Esophagus squamous epithelium (tissue), 5 donors: ENCODE measurements at regions not wholly inside any gene's neighbourhood (a gene's known extent, or its start where the extent isn't known, plus 50 kb on each side); places are given as distances from the start of the nearest gene placed in this dataset.

Experiments
- DNase-seq: peaks from one replicate; lab custom pipeline; 2025; lab: John Stamatoyannopoulos, UW
- H3K27ac ChIP-seq, 4 donors: fragments of 200-600 bp; sonication (generic); one replicate each; pipeline ENCODE4 v1.5.1; 2016 to 2019; ENCODE audit warnings: mild to moderate bottlenecking in 1 of 4
- H3K27me3 ChIP-seq, 4 donors: fragments of 200-600 bp; sonication (generic); 1 replicate in 3 of 4; 2 replicates in 1 of 4; pipeline versions ENCODE4 v1.5.1 to v1.6.0; 2017 to 2021; ENCODE audit warnings: antibody characterized with exemption in 1 of 4
- H3K36me3 ChIP-seq, 3 donors: fragments of 200-600 bp; sonication (generic); one replicate each; pipeline ENCODE4 v1.5.1; 2016 to 2019
- H3K4me1 ChIP-seq, 3 donors: fragments of 200-600 bp; sonication (generic); one replicate each; pipeline ENCODE4 v1.5.1; 2017 to 2019
- H3K4me3 ChIP-seq, 4 donors: fragments of 200-600 bp; sonication (generic); 1 replicate in 3 of 4; 2 replicates in 1 of 4; pipeline ENCODE4 v1.5.1; 2016 to 2019; ENCODE audit warnings: mild to moderate bottlenecking in 2 of 4, moderate library complexity in 1 of 4
- H3K9me3 ChIP-seq, 3 donors: fragments of 200-600 bp; sonication (generic); one replicate each; pipeline ENCODE4 v1.5.1; 2016 to 2019
- POLR2A ChIP-seq, 4 donors: fragments of 450-650 bp; IDR thresholded peaks; one replicate each; pipeline ENCODE4 v1.6.1; 2017; ENCODE audit warnings: antibody characterized with exemption in 4 of 4, mild to moderate bottlenecking in 4 of 4, moderate library complexity in 3 of 4
- WGBS, 2 donors: methylation state at CpG; one replicate each; pipeline ENCODE4 v1.1.5; 2018; 5-methylcytosine and 5-hydroxymethylcytosine counted together
- intact Hi-C: fragments of 100-400 bp; cut with DNase I; formaldehyde crosslinking; loops from one replicate; pipeline ENCODE4 v1.15.0; 2022
- TF ChIP-seq, protein P1 (sequence below), 6 experiments: fragments of 450-650 bp in 4 of 6; fragments of 200-600 bp in 2 of 6; sonication (generic) in 2 of 6; IDR thresholded peaks; one replicate each; pipeline ENCODE4 v1.5.1; 2016 to 2019; ENCODE audit warnings: antibody characterized with exemption in 6 of 6, mild to moderate bottlenecking in 4 of 6, moderate library complexity in 4 of 6
- donor health status: DM: yes; HTN: yes; CAD: no.

DNA sequence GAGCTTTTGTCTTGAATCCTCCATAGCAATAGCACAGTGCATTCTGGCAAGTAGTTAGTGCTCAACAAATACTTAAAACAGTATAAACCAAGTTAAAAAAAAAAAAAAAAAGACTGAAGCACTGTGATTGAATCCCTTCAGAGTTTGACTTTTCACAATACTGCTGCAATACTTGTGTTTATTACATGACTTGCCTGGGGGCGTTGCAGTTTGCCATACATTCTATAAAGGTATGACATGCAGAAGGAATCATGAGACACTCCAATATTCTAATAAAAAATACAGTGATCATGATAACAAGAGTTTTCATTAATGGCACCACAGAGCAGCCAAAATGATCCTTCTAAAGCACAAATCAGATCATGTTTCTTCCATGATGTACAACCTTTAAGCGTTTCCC lies 205.0 kb upstream of the CDKN3 start:
- DNase-seq, result no peak
- intact Hi-C loops, result no loop called here
- no peaks in the 10 kb centered on the region for H3K27me3 ChIP-seq
- no peak overlapping the region for H3K27ac ChIP-seq
- TF ChIP-seq POLR2A (IDR thresholded peaks at IDR 0.05), result no peak
- TF ChIP-seq, protein P1, sequence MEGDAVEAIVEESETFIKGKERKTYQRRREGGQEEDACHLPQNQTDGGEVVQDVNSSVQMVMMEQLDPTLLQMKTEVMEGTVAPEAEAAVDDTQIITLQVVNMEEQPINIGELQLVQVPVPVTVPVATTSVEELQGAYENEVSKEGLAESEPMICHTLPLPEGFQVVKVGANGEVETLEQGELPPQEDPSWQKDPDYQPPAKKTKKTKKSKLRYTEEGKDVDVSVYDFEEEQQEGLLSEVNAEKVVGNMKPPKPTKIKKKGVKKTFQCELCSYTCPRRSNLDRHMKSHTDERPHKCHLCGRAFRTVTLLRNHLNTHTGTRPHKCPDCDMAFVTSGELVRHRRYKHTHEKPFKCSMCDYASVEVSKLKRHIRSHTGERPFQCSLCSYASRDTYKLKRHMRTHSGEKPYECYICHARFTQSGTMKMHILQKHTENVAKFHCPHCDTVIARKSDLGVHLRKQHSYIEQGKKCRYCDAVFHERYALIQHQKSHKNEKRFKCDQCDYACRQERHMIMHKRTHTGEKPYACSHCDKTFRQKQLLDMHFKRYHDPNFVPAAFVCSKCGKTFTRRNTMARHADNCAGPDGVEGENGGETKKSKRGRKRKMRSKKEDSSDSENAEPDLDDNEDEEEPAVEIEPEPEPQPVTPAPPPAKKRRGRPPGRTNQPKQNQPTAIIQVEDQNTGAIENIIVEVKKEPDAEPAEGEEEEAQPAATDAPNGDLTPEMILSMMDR (IDR thresholded peaks at IDR 0.05), result no peak
- no peak overlapping the region for H3K4me3 ChIP-seq
- H3K36me3 ChIP-seq, result no peaks in the 10 kb centered on the region
- peaks cover 0 to 13% (median 8%) of the 10 kb centered on the region in 3 donors for H3K4me1 ChIP-seq
- WGBS, 2 donors, result 66 to 92% methylated on average over 2 of the region's 2 CpGs
- H3K9me3 ChIP-seq, result no peaks in the 10 kb centered on the region

DNA sequence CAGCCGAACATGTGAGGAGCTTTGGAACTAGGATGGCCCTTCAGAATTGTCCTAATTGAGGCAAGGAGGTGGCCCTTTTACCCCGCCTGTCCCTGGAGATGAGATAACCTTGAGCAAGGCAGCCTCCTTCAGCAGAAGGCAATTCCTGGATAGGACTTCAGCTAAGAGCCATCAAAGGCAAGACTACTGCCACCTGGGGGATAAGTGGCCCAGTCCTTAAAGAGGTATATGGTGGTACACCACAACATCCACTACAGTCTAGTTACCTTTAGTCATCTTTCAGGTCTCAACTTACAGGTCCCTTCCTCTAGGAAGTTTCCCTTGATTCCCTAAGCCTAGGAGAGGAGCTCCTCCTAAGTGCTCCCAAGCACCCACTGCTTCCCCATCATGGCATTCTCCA lies 204.2 kb upstream of the CDKN3 start:
- H3K27me3 ChIP-seq, result no peaks in the 10 kb centered on the region
- no peaks in the 10 kb centered on the region for H3K9me3 ChIP-seq
- 69 to 100% methylated on average over 2 of the region's 2 CpGs for WGBS, 2 donors
- no peak overlapping the region for H3K27ac ChIP-seq
- no peak for DNase-seq
- H3K4me3 ChIP-seq, result no peak overlapping the region
- H3K4me1 ChIP-seq, result peaks cover 0 to 13% (median 8%) of the 10 kb centered on the region in 3 donors
- TF ChIP-seq POLR2A (IDR thresholded peaks at IDR 0.05), result no peak
- TF ChIP-seq, protein P1 (IDR thresholded peaks at IDR 0.05), result no peak
- no peaks in the 10 kb centered on the region for H3K36me3 ChIP-seq
- intact Hi-C loops, result no loop called here

DNA sequence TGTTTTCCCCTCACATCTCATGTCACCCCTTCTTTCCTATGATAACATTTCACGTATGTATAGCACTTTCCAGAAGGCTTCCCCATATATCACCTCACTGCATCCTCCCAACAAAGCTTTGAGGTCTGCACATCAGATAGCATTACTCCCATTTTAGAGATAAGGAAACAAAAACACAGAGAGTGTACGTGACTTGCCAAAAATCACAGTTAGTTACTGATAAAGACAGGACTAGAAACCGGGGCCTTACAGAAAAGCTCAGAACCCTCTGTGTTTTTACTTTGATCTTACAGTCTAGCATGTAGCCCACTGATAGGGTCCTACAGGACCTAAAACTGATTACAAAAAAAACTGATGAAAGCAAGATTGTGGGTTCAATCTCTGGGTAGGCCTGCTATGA lies 202.9 kb upstream of the CDKN3 start:
- Histone ChIP-seq H3K9me3 (no peaks in the 10 kb centered on the region), H3K4me3 (no peak overlapping the region), H3K27me3 (no peaks in the 10 kb centered on the region), H3K4me1 (peaks cover 0 to 13% (median 8%) of the 10 kb centered on the region in 3 donors), H3K36me3 (no peaks in the 10 kb centered on the region), H3K27ac (no peak overlapping the region)
- TF ChIP-seq, protein P1 (IDR thresholded peaks at IDR 0.05), result no peak
- TF ChIP-seq POLR2A (IDR thresholded peaks at IDR 0.05), result no peak
- 63 to 84% methylated on average over 3 of the region's 3 CpGs for WGBS, 2 donors
- intact Hi-C loops, result no loop called here
- no peak for DNase-seq

DNA sequence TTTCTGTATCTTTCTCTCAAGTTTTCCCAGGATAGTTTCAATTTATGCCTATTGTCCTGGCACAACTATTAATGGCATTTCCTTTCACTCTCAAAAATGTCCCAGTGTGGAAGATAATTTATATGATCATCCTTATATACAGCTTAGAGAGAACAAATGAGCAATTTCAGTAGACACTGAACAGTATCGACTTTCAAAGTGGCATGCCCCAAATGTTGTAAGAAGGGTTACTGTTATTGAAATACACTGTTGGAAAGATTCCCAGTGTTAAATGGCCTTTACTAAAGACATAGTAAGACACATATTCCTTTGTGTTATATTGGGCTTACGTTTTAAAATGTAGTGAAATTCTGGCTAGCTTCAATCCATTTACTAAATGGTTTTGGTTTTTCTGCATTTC lies 202.3 kb upstream of the CDKN3 start:
- Histone ChIP-seq H3K4me3 (no peak overlapping the region), H3K9me3 (no peaks in the 10 kb centered on the region), H3K4me1 (peaks cover 0 to 8% (median 3%) of the 10 kb centered on the region in 3 donors), H3K27ac (no peak overlapping the region), H3K27me3 (no peaks in the 10 kb centered on the region), H3K36me3 (no peaks in the 10 kb centered on the region)
- WGBS, 2 donors, result 66 to 82% methylated on average over 2 of the region's 2 CpGs
- intact Hi-C loops, result no loop called here
- no peak for DNase-seq
- TF ChIP-seq, protein P1 (IDR thresholded peaks at IDR 0.05), result no peak
- no peak for TF ChIP-seq POLR2A (IDR thresholded peaks at IDR 0.05)

DNA sequence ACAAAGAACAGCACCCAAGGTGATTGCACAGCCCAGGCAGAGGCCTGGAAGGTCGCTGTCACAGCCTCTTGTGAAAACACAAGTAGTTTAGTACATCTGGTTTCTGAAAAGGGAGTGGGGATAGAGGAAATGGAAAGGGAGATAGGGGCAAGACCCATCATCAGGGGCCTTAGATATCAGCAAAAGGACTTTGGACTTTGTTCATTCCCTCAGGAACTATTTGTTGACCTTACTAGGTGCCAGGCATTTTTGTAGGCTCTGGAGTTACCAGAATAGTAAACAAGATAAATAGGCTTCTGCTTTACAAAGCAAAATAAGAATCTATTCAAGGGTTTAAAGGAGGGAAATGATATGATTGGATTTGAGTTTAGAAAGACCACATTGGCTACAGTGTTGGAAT lies 199.4 kb upstream of the CDKN3 start:
- Histone ChIP-seq H3K27ac (no peak overlapping the region), H3K27me3 (no peaks in the 10 kb centered on the region), H3K36me3 (no peaks in the 10 kb centered on the region), H3K4me3 (no peak overlapping the region), H3K9me3 (no peaks in the 10 kb centered on the region), H3K4me1 (no peaks in the 10 kb centered on the region)
- intact Hi-C loops, result no loop called here
- DNase-seq, result no peak
- 50 to 69% methylated on average over 1 of the region's 1 CpG for WGBS, 2 donors
- no peak for TF ChIP-seq POLR2A (IDR thresholded peaks at IDR 0.05)
- TF ChIP-seq, protein P1 (IDR thresholded peaks at IDR 0.05), result no peak
